Mesothelial cell of epicardium (in vitro differentiated cells): ENCODE measurements at regions not wholly inside any gene's neighbourhood (a gene's known extent, or its start where the extent isn't known, plus 50 kb on each side); places are given as distances from the start of the nearest gene placed in this dataset.

Experiments
- DNase-seq, 2 experiments: peaks; one replicate each; pipeline ENCODE4 v3.0.0; 2021; ENCODE audit warnings: low spot score in 2 of 2; ENCODE audit not compliant: unreplicated experiment in 2 of 2
- H3K27ac Mint-ChIP-seq: 2 replicates; pipeline ENCODE4 v1.8.0; 2021; ENCODE audit warnings: mixed read lengths
- H3K27me3 Mint-ChIP-seq: 2 replicates; pipeline ENCODE4 v1.8.0; 2021; ENCODE audit warnings: low read depth, mixed read lengths
- H3K36me3 Mint-ChIP-seq: 2 replicates; pipeline ENCODE4 v1.8.0; 2021; ENCODE audit warnings: mixed read lengths
- H3K4me1 Mint-ChIP-seq: 2 replicates; pipeline ENCODE4 v1.8.0; 2021; ENCODE audit warnings: mixed read lengths
- H3K4me3 Mint-ChIP-seq: 2 replicates; pipeline ENCODE4 v1.8.0; 2021; ENCODE audit warnings: mild to moderate bottlenecking, moderate library complexity, mixed read lengths
- H3K9me3 Mint-ChIP-seq: 2 replicates; pipeline ENCODE4 v1.8.0; 2021; ENCODE audit warnings: mixed read lengths
- CTCF ChIP-seq: fragments of 200-600 bp; sonication (generic); IDR thresholded peaks from one replicate; pipeline ENCODE4 v1.5.0; 2021; ENCODE audit warnings: antibody characterized with exemption; ENCODE audit not compliant: unreplicated experiment

- no peak overlapping the region for H3K4me3 Mint-ChIP-seq
- peaks cover under 1% of the 10 kb centered on the region for H3K27me3 Mint-ChIP-seq
- no peaks in the 10 kb centered on the region for H3K36me3 Mint-ChIP-seq
- no peaks in the 10 kb centered on the region for H3K9me3 Mint-ChIP-seq
- TF ChIP-seq CTCF, result no peak
- no peak for DNase-seq
- peak overlapping the region; percentile 14 for H3K27ac Mint-ChIP-seq
- peaks cover 37% of the 10 kb centered on the region for H3K4me1 Mint-ChIP-seq
Observed at GRCh38 chr2:191569025-191569424, 108.9 kb upstream of the NABP1 start.

GRCh38 chr2:191571163-191571769, 106.7 kb upstream of the NABP1 start:
- Mint-ChIP-seq H3K27ac (peak overlapping the region; percentile 87), H3K27me3 (no peaks in the 10 kb centered on the region), H3K36me3 (no peaks in the 10 kb centered on the region), H3K9me3 (no peaks in the 10 kb centered on the region), H3K4me3 (peak overlapping the region; percentile 63), H3K4me1 (peaks cover 44% of the 10 kb centered on the region)
- no peak for TF ChIP-seq CTCF
- DNase-seq, result no peak

GRCh38 chr2:191572319-191572718, 105.6 kb upstream of the NABP1 start:
- Mint-ChIP-seq H3K9me3 (no peaks in the 10 kb centered on the region), H3K27me3 (no peaks in the 10 kb centered on the region), H3K4me3 (no peak overlapping the region), H3K36me3 (no peaks in the 10 kb centered on the region), H3K27ac (no peak overlapping the region), H3K4me1 (peaks cover 34% of the 10 kb centered on the region)
- no peak for TF ChIP-seq CTCF
- DNase-seq, result no peak

- Mint-ChIP-seq H3K27ac (no peak overlapping the region), H3K36me3 (no peaks in the 10 kb centered on the region), H3K4me1 (peaks cover 31% of the 10 kb centered on the region), H3K4me3 (no peak overlapping the region), H3K9me3 (no peaks in the 10 kb centered on the region), H3K27me3 (no peaks in the 10 kb centered on the region)
- DNase-seq, result no peak
- TF ChIP-seq CTCF, result no peak
Observed at GRCh38 chr2:191573216-191573615, 104.7 kb upstream of the NABP1 start.

GRCh38 chr2:191574232-191574631, 103.7 kb upstream of the NABP1 start:
- Mint-ChIP-seq H3K9me3 (no peaks in the 10 kb centered on the region), H3K27ac (no peak overlapping the region), H3K4me1 (peaks cover 24% of the 10 kb centered on the region), H3K36me3 (no peaks in the 10 kb centered on the region), H3K4me3 (no peak overlapping the region), H3K27me3 (no peaks in the 10 kb centered on the region)
- DNase-seq, result no peak
- TF ChIP-seq CTCF, result no peak

- Mint-ChIP-seq H3K9me3 (peaks cover 1% of the 10 kb centered on the region), H3K27me3 (no peaks in the 10 kb centered on the region), H3K27ac (no peak overlapping the region), H3K4me3 (no peak overlapping the region), H3K4me1 (peaks cover 11% of the 10 kb centered on the region), H3K36me3 (no peaks in the 10 kb centered on the region)
- TF ChIP-seq CTCF, result no peak
- DNase-seq, result no peak
Observed at GRCh38 chr2:191577605-191578004, 100.3 kb upstream of the NABP1 start.
